ENCODE measurements at regions not wholly inside any gene's neighbourhood (a gene's known extent, or its start where the extent isn't known, plus 50 kb on each side); places are given as distances from the start of the nearest gene placed in this dataset.

DNA sequence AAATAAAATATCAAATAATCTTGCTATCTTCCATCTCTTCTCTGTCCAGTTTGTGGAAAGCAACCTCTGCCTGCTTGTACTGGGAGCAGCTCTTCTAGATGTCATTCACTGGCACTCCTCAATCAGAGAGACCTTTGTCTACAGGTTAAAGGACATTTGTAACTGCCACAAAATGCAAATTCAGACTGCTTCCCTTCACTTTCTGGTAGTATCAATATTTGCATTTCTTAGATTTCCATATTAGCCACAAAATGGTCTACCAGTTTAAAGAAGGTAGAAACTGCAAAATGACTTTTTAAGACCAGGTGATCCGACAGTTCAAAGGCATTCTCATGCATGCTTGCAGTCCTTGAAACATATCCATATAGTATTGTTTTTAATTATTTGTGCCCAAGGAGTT, 51.7 kb upstream of the RCN1 start:
- no peak for DNase-seq

DNA sequence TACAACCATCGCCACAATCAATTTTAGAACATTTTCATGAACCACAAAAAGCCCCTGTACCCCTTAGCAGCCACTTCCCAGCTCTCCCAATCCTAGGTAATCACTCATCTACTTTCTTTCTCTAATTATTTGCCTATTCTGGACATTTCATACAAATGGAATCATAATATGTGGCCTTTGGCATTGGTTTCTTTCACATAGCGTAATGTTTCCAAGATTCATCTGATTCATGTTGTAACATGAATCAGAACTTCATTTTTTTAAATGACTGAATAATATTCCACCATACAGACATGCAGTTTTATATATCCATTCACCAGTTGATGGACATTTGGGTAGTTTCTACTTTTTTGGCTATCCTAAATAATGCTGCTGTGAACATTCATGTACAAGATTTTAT, 56.2 kb upstream of the RCN1 start:
- no peak for DNase-seq

DNA sequence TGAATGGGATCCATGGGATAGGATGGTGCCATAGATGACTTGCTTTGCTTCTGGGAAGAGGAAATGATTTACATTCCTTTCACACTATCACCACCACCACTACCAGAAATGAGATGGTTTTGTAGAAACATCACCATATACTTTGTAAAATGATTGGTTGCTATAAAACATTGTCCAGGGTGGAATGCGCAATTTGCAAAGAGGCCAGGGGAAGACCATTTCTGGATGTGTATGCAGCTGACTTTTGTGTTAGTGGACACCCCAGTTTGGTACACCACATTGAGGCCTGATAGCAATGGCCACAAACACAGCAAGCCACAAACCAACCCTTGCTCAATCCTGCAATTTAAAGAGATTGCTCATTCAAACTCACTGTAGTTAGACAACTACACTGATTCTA, 56.7 kb upstream of the RCN1 start:
- DNase-seq, result no peak

- DNase-seq, result no peak
These were observed 57.4 kb upstream of the RCN1 start for GRCh38 chr11:32033491-32033890.

- no peak for DNase-seq
These were observed 57.8 kb upstream of the RCN1 start for GRCh38 chr11:32033067-32033466.

- DNase-seq, result no peak
These were observed 58.4 kb upstream of the RCN1 start for GRCh38 chr11:32032478-32032877.

DNA sequence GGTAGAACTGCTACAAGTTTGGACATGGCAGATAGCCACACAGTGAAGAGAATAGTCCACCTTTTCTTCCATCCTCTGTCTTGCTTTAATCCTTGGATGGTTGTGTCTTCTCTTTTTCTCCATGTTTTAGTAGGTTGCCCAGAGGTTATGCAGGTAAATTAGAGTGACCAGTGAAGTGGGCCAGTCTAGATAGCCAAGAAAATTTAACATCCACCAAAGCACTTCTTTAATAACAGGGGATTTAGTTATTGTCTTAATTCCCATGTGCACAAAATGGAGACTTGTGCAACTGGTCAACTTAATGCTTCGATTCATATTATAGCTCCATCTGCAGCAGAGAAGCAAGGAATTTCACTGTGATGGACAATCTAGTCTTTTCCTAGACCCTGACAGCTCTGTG, 58.8 kb upstream of the RCN1 start:
- DNase-seq, result no peak

- no peak for DNase-seq
These were observed 59.9 kb upstream of the RCN1 start for GRCh38 chr11:32030875-32031503.

DNA sequence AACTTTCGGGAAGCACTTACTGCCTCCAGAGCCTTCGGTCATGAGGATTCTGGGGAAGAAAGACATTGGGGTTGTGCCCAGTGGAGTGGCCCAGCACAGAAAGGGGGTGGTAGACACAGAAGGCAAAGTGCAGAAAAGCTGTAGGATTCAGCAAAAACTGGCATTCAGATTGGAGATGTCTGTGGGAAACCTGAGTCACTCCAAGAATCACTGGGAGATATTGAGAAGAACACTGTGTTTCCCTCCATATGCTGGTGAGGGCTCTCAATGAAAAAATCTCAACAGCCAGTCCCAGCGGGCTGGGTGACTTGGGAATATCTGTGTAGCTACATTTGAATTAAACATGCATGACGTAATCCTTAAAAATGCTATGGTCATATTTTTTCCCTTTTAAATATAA, 61.2 kb upstream of the RCN1 start:
- DNase-seq, result no peak

DNA sequence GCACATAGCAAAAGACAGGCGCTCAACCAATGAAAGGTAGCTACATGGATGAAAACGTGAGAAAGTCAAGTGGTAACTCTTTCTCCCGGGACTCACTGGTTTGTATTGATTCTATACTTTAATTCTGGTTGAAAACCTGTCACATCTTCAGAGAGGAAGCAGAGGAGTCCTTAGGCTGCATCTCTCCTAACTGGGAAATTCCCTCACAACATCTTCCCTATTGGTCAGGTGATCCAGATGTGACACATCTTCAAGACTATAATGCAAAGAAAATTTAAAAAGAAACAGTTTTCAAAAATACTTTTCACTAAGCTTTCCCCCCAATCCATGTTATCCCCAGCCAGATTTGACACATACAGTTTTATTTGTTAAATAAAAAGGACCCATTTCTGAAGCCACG, 62.7 kb upstream of the RCN1 start:
- DNase-seq, result no peak

GRCh38 chr11:32026766-32027165, 64.1 kb upstream of the RCN1 start:
- DNase-seq, result no peak

DNA sequence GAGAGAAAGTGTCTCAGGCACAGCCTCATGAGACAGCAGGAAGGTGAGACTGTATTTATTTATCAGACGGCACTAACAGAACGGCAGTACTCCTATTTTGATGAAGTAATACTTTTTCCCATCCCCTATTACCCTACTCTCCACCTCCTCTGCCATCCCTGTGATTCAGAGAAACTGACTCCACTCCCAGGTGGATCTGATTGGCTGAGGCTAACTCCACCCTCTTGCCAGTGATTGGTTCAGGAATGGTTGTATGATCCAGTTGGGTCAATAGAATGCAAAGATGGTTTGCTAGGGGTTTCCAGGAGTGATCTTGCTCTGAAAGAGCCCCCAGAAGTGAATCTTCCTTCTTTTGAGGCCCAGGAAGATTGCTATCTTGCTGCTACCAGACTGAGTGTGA, 65.9 kb upstream of the RCN1 start:
- no peak for DNase-seq

GRCh38 chr11:32023370-32024305, 67.2 kb upstream of the RCN1 start:
- no peak for DNase-seq

DNA sequence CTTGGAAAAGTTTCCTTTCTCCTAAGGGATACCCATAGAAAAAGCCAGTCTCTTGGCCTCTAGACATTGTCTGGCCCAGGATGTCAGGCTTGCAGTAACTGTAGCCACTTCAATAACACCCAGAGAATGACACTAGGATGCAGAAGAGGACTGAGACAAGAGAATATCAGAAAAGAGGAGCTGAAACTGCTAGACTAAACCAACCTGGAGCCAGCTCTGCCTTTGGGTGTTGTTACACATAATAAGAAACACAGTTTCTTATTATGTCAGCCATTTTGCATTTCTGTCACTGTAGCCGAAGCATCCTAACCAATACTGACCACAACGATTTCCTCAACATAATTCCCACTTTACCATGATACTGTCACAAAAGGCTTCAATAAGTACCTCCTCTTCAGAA, 72.2 kb upstream of the RCN1 start:
- no peak for DNase-seq

- no peak for DNase-seq
These were observed 74.8 kb upstream of the RCN1 start for GRCh38 chr11:32016111-32016510.

DNA sequence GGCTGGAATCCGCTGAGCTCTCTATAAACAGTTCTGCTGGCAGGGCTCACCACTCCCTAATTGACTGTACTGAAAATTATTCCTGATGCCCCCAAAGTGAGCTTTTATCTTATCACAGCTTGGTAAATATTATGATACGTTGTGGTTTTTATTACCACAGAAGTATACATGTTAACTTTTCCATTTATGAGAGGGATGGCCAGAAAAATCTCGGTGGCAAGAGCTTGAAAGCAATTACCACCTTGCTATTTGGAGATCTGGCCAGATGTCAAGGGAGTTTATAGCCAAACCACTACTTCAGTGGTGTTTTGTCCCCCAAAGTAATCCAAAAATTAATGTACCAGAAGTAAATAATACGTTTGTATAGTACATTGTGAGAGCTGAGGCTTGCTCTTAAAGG, 75.4 kb upstream of the RCN1 start:
- no peak for DNase-seq

- no peak for DNase-seq
These were observed 77.3 kb upstream of the RCN1 start for GRCh38 chr11:32013603-32014002.

- no peak for DNase-seq
These were observed 78.8 kb upstream of the RCN1 start for GRCh38 chr11:32012049-32012448.

DNA sequence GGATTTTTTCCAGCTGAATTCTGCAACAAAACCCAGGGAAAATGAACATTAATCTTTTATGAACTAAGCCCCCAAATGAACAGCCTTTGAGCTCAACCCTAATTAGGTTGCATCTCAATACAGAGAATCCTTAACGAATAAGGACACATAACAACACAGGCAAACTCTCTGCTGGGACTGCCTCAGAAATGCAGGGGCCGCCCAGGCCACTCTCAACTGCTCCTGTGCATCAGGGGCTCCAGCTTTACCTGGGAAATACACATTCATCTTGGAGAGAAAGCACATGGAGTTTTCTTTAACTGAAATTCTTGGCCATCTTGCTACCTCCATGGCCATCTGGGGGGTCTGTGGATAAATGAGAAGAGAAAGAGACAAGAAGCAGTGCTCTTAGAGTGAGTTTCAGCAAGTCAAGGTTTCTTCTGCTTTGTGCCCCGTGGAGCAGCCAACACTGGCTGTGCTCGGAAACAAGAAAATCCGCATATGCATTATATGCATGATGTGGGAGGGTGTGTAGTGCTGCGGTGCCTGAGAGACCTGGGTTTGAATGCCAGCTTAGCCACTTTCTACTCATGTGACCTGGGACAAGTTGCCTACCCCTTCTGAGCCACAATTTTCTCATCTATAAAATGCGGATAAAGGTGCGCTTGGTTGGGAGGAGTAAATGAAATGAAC, 81.9 kb upstream of the RCN1 start:
- no peak for DNase-seq

DNA sequence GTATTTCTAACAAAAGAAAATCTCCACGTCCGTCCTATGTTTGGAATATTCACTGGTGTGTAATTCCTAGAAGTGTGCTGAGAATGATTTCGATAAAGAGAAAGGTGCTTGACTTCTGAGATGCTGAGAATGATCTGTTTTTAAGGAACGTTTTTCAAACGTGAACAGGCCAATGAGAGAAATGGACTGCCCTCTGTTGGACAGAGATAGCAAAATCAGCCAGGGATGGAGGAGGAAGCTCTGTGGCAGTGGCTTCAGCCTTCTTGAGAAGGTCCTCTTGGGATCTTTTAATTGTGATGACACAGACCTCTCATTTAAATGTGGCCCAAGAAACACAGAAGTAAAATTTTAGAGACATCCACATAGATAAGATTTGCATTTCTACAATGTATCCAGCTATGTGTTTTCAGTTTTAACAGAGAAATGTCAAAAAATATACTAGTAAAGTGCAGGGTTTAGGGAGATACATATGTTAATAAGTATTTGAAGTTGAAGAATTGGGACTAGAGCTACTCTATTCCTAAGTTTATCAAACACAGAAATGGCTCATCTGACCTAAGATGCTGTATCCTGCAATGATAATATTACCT, 84.0 kb upstream of the RCN1 start:
- DNase-seq, result no peak

DNA sequence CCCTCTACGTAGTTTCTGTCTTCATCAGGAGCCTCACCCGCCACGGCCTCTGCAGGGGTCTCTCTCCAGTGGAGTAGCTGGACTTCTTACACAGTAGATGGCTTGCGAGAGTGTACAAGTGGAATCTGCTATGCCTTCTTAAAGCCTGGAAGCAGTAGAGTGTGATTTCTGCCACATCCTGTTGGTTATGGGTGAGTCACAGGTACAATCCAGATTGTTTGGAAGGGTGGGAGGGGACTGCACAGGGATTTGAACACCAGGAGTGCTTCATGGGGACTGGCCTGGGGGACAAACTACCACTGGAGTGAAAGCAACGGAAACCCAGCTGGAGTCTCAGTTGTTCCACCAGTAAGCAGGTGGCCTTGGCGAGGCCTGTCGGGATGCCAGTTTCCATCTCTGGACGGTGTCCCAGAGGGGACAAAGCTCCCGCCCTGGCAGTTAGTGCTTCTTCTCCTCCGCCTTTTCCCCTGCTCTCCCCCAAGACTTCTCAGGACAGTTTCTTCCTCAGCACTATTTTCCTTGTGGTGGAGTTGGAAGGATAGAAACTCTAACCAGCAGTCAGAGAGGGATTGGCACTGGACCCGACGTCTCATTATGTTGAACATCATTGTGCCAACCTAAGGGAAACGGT, 85.0 kb upstream of the RCN1 start:
- DNase-seq, result no peak

DNA sequence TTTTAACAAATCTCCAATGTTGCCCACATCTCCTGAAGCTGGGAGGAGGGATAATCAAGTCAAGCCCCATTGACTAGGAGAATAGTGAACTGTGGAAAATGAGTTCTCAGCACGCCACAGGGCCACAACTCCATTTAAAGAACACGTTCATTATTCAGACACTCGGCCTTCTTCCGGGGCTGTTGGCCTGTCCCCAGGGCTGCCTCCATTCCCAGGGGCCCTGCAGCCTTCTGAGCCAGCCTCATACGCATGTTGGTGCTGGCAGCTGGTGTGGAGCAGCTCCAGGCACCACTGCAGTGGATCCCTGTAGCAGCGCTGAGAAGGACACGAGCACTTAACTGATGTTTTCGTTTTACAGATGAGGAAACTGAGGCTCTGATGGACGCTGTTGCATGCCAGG, 87.5 kb upstream of the RCN1 start:
- DNase-seq, result no peak

GRCh38 chr11:32002311-32002710, 88.6 kb upstream of the RCN1 start:
- no peak for DNase-seq
